B cell (primary cell): ENCODE measurements at regions not wholly inside any gene's neighbourhood (a gene's known extent, or its start where the extent isn't known, plus 50 kb on each side); places are given as distances from the start of the nearest gene placed in this dataset.

Experiments used
- ATAC-seq: fragments of 200-7000 bp; cut with Tn5 transposase; one replicate; pipeline ENCODE4 v1.10.0; 2021; ENCODE audit warnings: low read depth, mild to moderate bottlenecking, moderate number of reproducible peaks, moderate library complexity
- CTCF ChIA-PET: fragments of 350-600 bp; sonication (Branson Sonifier 250); formaldehyde crosslinking; loops from one replicate; lab custom pipeline; 2021; ENCODE audit warnings: antibody characterized with exemption, inconsistent platforms; lab: Charles Lee
- POLR2A ChIA-PET: fragments of 350-600 bp; sonication (Branson Sonifier 250); formaldehyde crosslinking; loops from one replicate; lab custom pipeline; 2021; ENCODE audit warnings: antibody characterized with exemption; lab: Charles Lee
- DNase-seq: peaks from one replicate; pipeline ENCODE4 v3.0.0; 2013
- H2AFZ ChIP-seq: 2 replicates; pipeline ENCODE4 v1.6.1; 2012; ENCODE audit warnings: mild to moderate bottlenecking, low read depth, low read length; ENCODE audit not compliant: insufficient read depth, poor library complexity, severe bottlenecking
- H3K27ac ChIP-seq, 2 donors: 1 replicate in 1 of 2; 2 replicates in 1 of 2; pipeline ENCODE4 v1.5.1; 2012 to 2013; ENCODE audit warnings: low read length in 2 of 2, mild to moderate bottlenecking in 2 of 2, moderate library complexity in 1 of 2
- H3K27me3 ChIP-seq, 4 experiments: fragments of 200-600 bp in 1 of 4; sonication (generic) in 1 of 4; replicated peaks in 1 of 4; 1 replicate in 2 of 4; 2 replicates in 2 of 4; pipeline versions ENCODE4 v1.6.1 to v1.7.0; 2013 to 2016; ENCODE audit warnings: low read length in 3 of 4, mild to moderate bottlenecking in 2 of 4, mixed read lengths in 1 of 4, moderate library complexity in 1 of 4; ENCODE audit not compliant: insufficient read depth in 4 of 4, control insufficient read depth in 3 of 4; ENCODE audit errors: control extremely low read depth in 1 of 4
- H3K36me3 ChIP-seq, 2 experiments: replicated peaks in 1 of 2; 1 replicate in 1 of 2; 2 replicates in 1 of 2; pipeline versions ENCODE4 v1.6.1 to v1.7.1; 2013; ENCODE audit warnings: low read length in 1 of 2; ENCODE audit not compliant: insufficient read depth in 2 of 2, control insufficient read depth in 1 of 2; ENCODE audit errors: control extremely low read depth in 1 of 2, extremely low read depth in 1 of 2
- H3K4me1 ChIP-seq, 2 donors: fragments of 200-600 bp in 1 of 2; sonication (generic) in 1 of 2; 1 replicate in 1 of 2; 2 replicates in 1 of 2; pipeline versions ENCODE4 v1.5.1 to v1.6.1; 2013 to 2017; ENCODE audit warnings: low read length in 2 of 2; ENCODE audit not compliant: control insufficient read depth in 2 of 2, insufficient read depth in 2 of 2
- H3K4me2 ChIP-seq: replicated peaks from 2 replicates; pipeline ENCODE3; 2012; ENCODE audit warnings: mild to moderate bottlenecking, low read depth, low read length; ENCODE audit not compliant: poor library complexity, severe bottlenecking
- H3K4me3 ChIP-seq, 5 experiments: fragments of 200-600 bp in 1 of 5; sonication (generic) in 1 of 5; 1 replicate in 3 of 5; 2 replicates in 2 of 5; pipeline versions ENCODE4 v1.5.1 to v1.7.0; 2011 to 2016; ENCODE audit warnings: low read length in 4 of 5, mild to moderate bottlenecking in 4 of 5, low read depth in 2 of 5, control low read depth in 1 of 5, moderate library complexity in 1 of 5; ENCODE audit not compliant: insufficient read depth in 1 of 5; ENCODE audit errors: control extremely low read depth in 1 of 5, extremely low read depth in 1 of 5
- H3K79me2 ChIP-seq: fragments of 200-600 bp; sonication (generic); one replicate; pipeline ENCODE4 v1.6.0; 2016; ENCODE audit warnings: low read length; ENCODE audit not compliant: control insufficient read depth, insufficient read depth
- H3K9ac ChIP-seq: fragments of 200-600 bp; sonication (generic); 2 replicates; pipeline ENCODE4 v1.6.1; 2017; ENCODE audit warnings: mild to moderate bottlenecking, low read length, moderate library complexity
- H3K9me3 ChIP-seq, 3 donors: one replicate each; pipeline versions ENCODE4 v1.6.1 to v1.7.1; 2013; ENCODE audit warnings: low read length in 2 of 3; ENCODE audit not compliant: control insufficient read depth in 2 of 3, insufficient read depth in 1 of 3; ENCODE audit errors: control extremely low read depth in 1 of 3
- H4K20me1 ChIP-seq: 2 replicates; pipeline ENCODE4 v1.6.0; 2012; ENCODE audit warnings: mild to moderate bottlenecking, low read length; ENCODE audit not compliant: insufficient read depth, control insufficient read depth, poor library complexity, severe bottlenecking
- H3K27ac Mint-ChIP-seq: one replicate; pipeline ENCODE4 v1.8.0; 2021; ENCODE audit warnings: mixed read lengths
- H3K27me3 Mint-ChIP-seq: one replicate; pipeline ENCODE4 v1.8.0; 2021; ENCODE audit warnings: mixed read lengths
- H3K4me1 Mint-ChIP-seq: one replicate; pipeline ENCODE4 v1.8.0; 2021; ENCODE audit warnings: mixed read lengths
- H3K4me3 Mint-ChIP-seq: one replicate; pipeline ENCODE4 v1.8.0; 2021; ENCODE audit warnings: mixed read lengths
- H3K9me3 Mint-ChIP-seq: one replicate; pipeline ENCODE4 v1.8.0; 2022; ENCODE audit warnings: mixed read lengths; ENCODE audit not compliant: insufficient read depth
- CTCF ChIP-seq: fragments of 200-600 bp; IDR thresholded peaks from one replicate; pipeline ENCODE4 v1.8.0; 2022; ENCODE audit warnings: antibody characterized with exemption, mild to moderate bottlenecking
- EZH2 ChIP-seq: IDR thresholded peaks from 2 replicates; pipeline ENCODE4 v1.6.1; 2012; ENCODE audit warnings: borderline replicate concordance, low read depth, mild to moderate bottlenecking, moderate library complexity, low read length; ENCODE audit not compliant: insufficient read depth, poor library complexity, severe bottlenecking
- WGBS: methylation state at CpG from one replicate; pipeline ENCODE4 v1.1.5; 2013; ENCODE audit warnings: missing lambda C conversion rate; ENCODE audit not compliant: insufficient coverage; 5-methylcytosine and 5-hydroxymethylcytosine counted together
- intact Hi-C: fragments of 100-400 bp; cut with micrococcal nuclease; formaldehyde crosslinking; loops from one replicate; pipeline ENCODE4 v1.10.0; 2022

- Mint-ChIP-seq H3K9me3 (no peaks in the 10 kb centered on the region), H3K4me1 (no peaks in the 10 kb centered on the region), H3K4me3 (no peak overlapping the region), H3K27ac (no peak overlapping the region), H3K27me3 (peaks cover 16% of the 10 kb centered on the region)
- ChIA-PET CTCF (no interaction called here), POLR2A (no interaction called here)
- Histone ChIP-seq H3K4me2 (no peak overlapping the region), H4K20me1 (no peaks in the 10 kb centered on the region), H3K4me1 (no peaks in the 10 kb centered on the region), H3K27me3 (peaks cover 0 to 2% (median 1%) of the 10 kb centered on the region in 4 experiments), H3K9me3 (no peaks in the 10 kb centered on the region), H3K4me3 (no peak overlapping the region), H3K9ac (no peak overlapping the region), H2AFZ (no peak overlapping the region), H3K27ac (no peak overlapping the region), H3K36me3 (no peaks in the 10 kb centered on the region), H3K79me2 (no peaks in the 10 kb centered on the region)
- DNase-seq (no peak), ATAC-seq (no peak)
- intact Hi-C loops, result no loop called here
- TF ChIP-seq EZH2, result no peak
- TF ChIP-seq CTCF, result no peak
- 85% methylated on average over 3 of the region's 4 CpGs for WGBS
Observed at GRCh38 chr9:107388890-107389289, 100.7 kb downstream of the KLF4 start.

- H3K4me2 ChIP-seq, result no peak overlapping the region
- ChIA-PET POLR2A (no interaction called here), CTCF (no interaction called here)
- H3K27me3 ChIP-seq, result peaks cover 0 to 3% (median 3%) of the 10 kb centered on the region in 4 experiments
- no peaks in the 10 kb centered on the region for H3K36me3 ChIP-seq
- H3K9me3 ChIP-seq, result no peaks in the 10 kb centered on the region
- no peak for ATAC-seq
- no peak overlapping the region for H3K9ac ChIP-seq
- no peak overlapping the region for H3K27ac ChIP-seq
- intact Hi-C loops, result no loop called here
- H3K79me2 ChIP-seq, result no peaks in the 10 kb centered on the region
- H2AFZ ChIP-seq, result no peak overlapping the region
- H3K27ac Mint-ChIP-seq, result no peak overlapping the region
- no peaks in the 10 kb centered on the region for H3K4me1 ChIP-seq
- no CpG with 5 or more reads among the region's 3 CpGs for WGBS
- no peak overlapping the region for H3K4me3 ChIP-seq
- no peak overlapping the region for H3K4me3 Mint-ChIP-seq
- H3K4me1 Mint-ChIP-seq, result no peaks in the 10 kb centered on the region
- DNase-seq, result no peak
- H4K20me1 ChIP-seq, result no peaks in the 10 kb centered on the region
- no peaks in the 10 kb centered on the region for H3K9me3 Mint-ChIP-seq
- peaks cover 19% of the 10 kb centered on the region for H3K27me3 Mint-ChIP-seq
- TF ChIP-seq EZH2, result no peak
- TF ChIP-seq CTCF, result no peak
Observed at GRCh38 chr9:107387409-107387808, 102.2 kb downstream of the KLF4 start.
